PC-9 (cell line): ENCODE measurements at regions not wholly inside any gene's neighbourhood (a gene's known extent, or its start where the extent isn't known, plus 50 kb on each side); places are given as distances from the start of the nearest gene placed in this dataset.

ENCODE experiments used
- BruUV-seq: library from RNA; stranded (reverse); fragments of 400-500 nt; replicated peaks from 2 replicates; lab custom pipeline; 2021; lab: Mats Ljungman, UMichigan
- CTCF ChIA-PET: fragments of 300-600 bp; sonication (Branson Sonifier 250); formaldehyde crosslinking; loops from one replicate; lab custom pipeline; 2022; ENCODE audit warnings: antibody characterized with exemption; lab: Charles Lee
- POLR2A ChIA-PET: fragments of 300-600 bp; sonication (Branson Sonifier 250); formaldehyde crosslinking; loops from one replicate; lab custom pipeline; 2022; ENCODE audit warnings: antibody characterized with exemption; ENCODE audit not compliant: unreplicated experiment; lab: Charles Lee
- DNase-seq, 2 experiments: peaks; one replicate each; pipeline versions ENCODE4 v3.0.0 to v3.0.0-alpha.2; 2015 to 2022; ENCODE audit warnings: mixed read lengths in 1 of 2
- H2AFZ ChIP-seq: fragments of 200-600 bp; sonication (generic); 2 replicates; pipeline ENCODE4 v1.8.1; 2017; ENCODE audit warnings: antibody characterized with exemption
- H3F3A ChIP-seq: fragments of 200-600 bp; sonication (generic); 2 replicates; pipeline ENCODE4 v1.8.1; 2017; ENCODE audit warnings: antibody characterized with exemption, mild to moderate bottlenecking, low read depth; ENCODE audit not compliant: insufficient read depth
- H3K27ac ChIP-seq: fragments of 200-600 bp; sonication (generic); 2 replicates; pipeline ENCODE4 v1.6.1; 2016; ENCODE audit warnings: mixed run types
- H3K27me3 ChIP-seq: fragments of 200-600 bp; sonication (generic); 2 replicates; pipeline ENCODE4 v1.6.1; 2016; ENCODE audit warnings: low read depth, mixed run types; ENCODE audit not compliant: insufficient read depth
- H3K36me3 ChIP-seq: fragments of 200-600 bp; sonication (generic); 2 replicates; pipeline ENCODE4 v1.6.1; 2016; ENCODE audit warnings: low read depth, mixed run types
- H3K4me1 ChIP-seq: fragments of 200-600 bp; sonication (generic); replicated peaks from 2 replicates; pipeline ENCODE4 v1.6.1; 2016; ENCODE audit warnings: mixed run types; ENCODE audit not compliant: insufficient read depth
- H3K4me2 ChIP-seq: fragments of 200-600 bp; sonication (generic); 2 replicates; pipeline ENCODE4 v1.6.1; 2017; ENCODE audit warnings: mixed run types
- H3K4me3 ChIP-seq: fragments of 200-600 bp; sonication (generic); 2 replicates; pipeline ENCODE4 v1.6.1; 2016; ENCODE audit warnings: mixed run types
- H3K79me2 ChIP-seq: fragments of 200-600 bp; sonication (generic); 2 replicates; pipeline ENCODE4 v1.6.1; 2017; ENCODE audit warnings: low read depth, mixed run types
- H3K9me2 ChIP-seq: fragments of 200-600 bp; sonication (generic); 2 replicates; pipeline ENCODE4 v1.8.1; 2017; ENCODE audit warnings: mild to moderate bottlenecking; ENCODE audit not compliant: insufficient read depth
- H3K9me3 ChIP-seq: fragments of 200-600 bp; sonication (generic); 2 replicates; pipeline ENCODE4 v1.8.1; 2016; ENCODE audit warnings: low read depth; ENCODE audit not compliant: insufficient read depth
- H4K20me1 ChIP-seq: fragments of 200-600 bp; sonication (generic); 2 replicates; pipeline ENCODE4 v1.8.1; 2017; ENCODE audit not compliant: insufficient read depth
- CTCF ChIP-seq: fragments of 200-600 bp; sonication (generic); conservative IDR thresholded peaks from 2 replicates; pipeline ENCODE4 v1.6.1; 2017; ENCODE audit warnings: mixed run types, antibody characterized with exemption, mild to moderate bottlenecking, moderate library complexity
- EZH2 ChIP-seq: fragments of 200-600 bp; sonication (generic); IDR thresholded peaks from 2 replicates; pipeline ENCODE4 v1.8.0; 2017; ENCODE audit warnings: antibody characterized with exemption, low read depth
- intact Hi-C: fragments of 100-400 bp; cut with micrococcal nuclease; formaldehyde crosslinking; loops from one replicate; pipeline ENCODE4 v1.10.0; 2022; ENCODE audit not compliant: unreplicated experiment

GRCh38 chrX:116246261-116246660 is 75.7 kb downstream of the AGTR2 start:
- H4K20me1 ChIP-seq = no peaks in the 10 kb centered on the region
- peaks cover 14% of the 10 kb centered on the region; the same call in 1 of the 2 replicates for H3F3A ChIP-seq
- no peaks in the 10 kb centered on the region for H3K9me2 ChIP-seq
- no peaks in the 10 kb centered on the region for H3K27me3 ChIP-seq
- POLR2A ChIA-PET = interaction anchor here (0.6 kb wide), 1 partner anchor 550 kb away, joined by 16 read pairs; no protein-coding TSS in a partner anchor
- H3K4me1 ChIP-seq = peaks cover 27% of the 10 kb centered on the region
- intact Hi-C loops = no loop called here
- H3K36me3 ChIP-seq = no peaks in the 10 kb centered on the region
- peak overlapping the region; percentile 82 for H3K27ac ChIP-seq
- peak overlapping the region; percentile 74; the same call in 1 of the 2 replicates for H2AFZ ChIP-seq
- peaks cover 12% of the 10 kb centered on the region for H3K9me3 ChIP-seq
- TF ChIP-seq CTCF (no peak), EZH2 (no peak)
- CTCF ChIA-PET = no interaction called here
- peak; percentile 50 to 80 for DNase-seq
- H3K4me2 ChIP-seq = peak overlapping the region; percentile 65
- H3K4me3 ChIP-seq = no peak overlapping the region
- no peaks in the 10 kb centered on the region for H3K79me2 ChIP-seq
- no TSS peak for BruUV-seq

GRCh38 chrX:116267511-116268040 is 97.0 kb downstream of the AGTR2 start:
- Histone ChIP-seq H3K9me3 (peaks cover 17% of the 10 kb centered on the region; the same call in 1 of the 2 replicates), H3K27ac (no peak overlapping the region), H3K4me1 (peaks cover 8% of the 10 kb centered on the region), H2AFZ (no peak overlapping the region), H3K4me3 (no peak overlapping the region), H3F3A (peaks cover 6% of the 10 kb centered on the region), H3K79me2 (no peaks in the 10 kb centered on the region), H3K4me2 (no peak overlapping the region), H3K36me3 (peaks cover 3% of the 10 kb centered on the region; the same call in 1 of the 2 replicates), H4K20me1 (no peaks in the 10 kb centered on the region), H3K9me2 (no peaks in the 10 kb centered on the region), H3K27me3 (no peaks in the 10 kb centered on the region)
- ChIA-PET POLR2A (no interaction called here), CTCF (no interaction called here)
- no TSS peak for BruUV-seq
- TF ChIP-seq EZH2 (no peak), CTCF (no peak)
- no peak for DNase-seq
- intact Hi-C loops = no loop called here

GRCh38 chrX:116272322-116272721 is 101.8 kb downstream of the AGTR2 start:
- Histone ChIP-seq H3K27me3 (no peaks in the 10 kb centered on the region), H3F3A (peaks cover 15% of the 10 kb centered on the region), H3K9me3 (peaks cover 26% of the 10 kb centered on the region; the same call in 1 of the 2 replicates), H2AFZ (peak overlapping the region; percentile 34; the same call in 1 of the 2 replicates), H3K27ac (peak overlapping the region; percentile 95), H3K4me3 (0 out of 2 replicates have a peak overlapping the region, but pooled peaks have one; percentile 16), H4K20me1 (no peaks in the 10 kb centered on the region), H3K9me2 (no peaks in the 10 kb centered on the region), H3K4me1 (peaks cover 20% of the 10 kb centered on the region), H3K4me2 (peak overlapping the region; percentile 15), H3K79me2 (no peaks in the 10 kb centered on the region), H3K36me3 (no peaks in the 10 kb centered on the region)
- peak; percentile 61 to 95 for DNase-seq
- CTCF ChIA-PET = no interaction called here
- no TSS peak for BruUV-seq
- intact Hi-C loops = loop anchor here (2.0 kb wide), 2 partner anchors 32 to 68 kb away; no protein-coding TSS in a partner anchor
- POLR2A ChIA-PET = interaction anchor here (0.6 kb wide), 1 partner anchor 226 kb away, joined by 4 read pairs; no protein-coding TSS in a partner anchor
- TF ChIP-seq CTCF (no peak), EZH2 (no peak)
